WTC11 (cell line): ENCODE measurements at regions not wholly inside any gene's neighbourhood (a gene's known extent, or its start where the extent isn't known, plus 50 kb on each side); places are given as distances from the start of the nearest gene placed in this dataset.

Experiments
- ATAC-seq: fragments of 200-7000 bp; cut with Tn5 transposase; 2 replicates; pipeline ENCODE4 v1.10.0; 2021; ENCODE audit warnings: mild to moderate bottlenecking, moderate library complexity
- CTCF ChIA-PET: fragments of 300-600 bp; sonication (Branson Sonifier 250); formaldehyde crosslinking; loops from one replicate; lab custom pipeline; 2021; ENCODE audit warnings: antibody characterized with exemption; lab: Charles Lee
- POLR2A ChIA-PET: fragments of 350-600 bp; sonication (Branson Sonifier 250); formaldehyde crosslinking; loops from one replicate; lab custom pipeline; 2021; ENCODE audit warnings: antibody characterized with exemption; lab: Charles Lee
- DNase-seq: peaks from one replicate; pipeline ENCODE4 v3.0.0; 2021; ENCODE audit warnings: low spot score
- H3K27ac Mint-ChIP-seq: 2 replicates; pipeline ENCODE4 v1.8.0; 2021; ENCODE audit warnings: mixed read lengths
- H3K27me3 Mint-ChIP-seq: 2 replicates; pipeline ENCODE4 v1.8.0; 2021; ENCODE audit warnings: low read depth, mild to moderate bottlenecking, moderate library complexity, mixed read lengths
- H3K36me3 Mint-ChIP-seq: 2 replicates; pipeline ENCODE4 v1.8.0; 2021; ENCODE audit warnings: mixed read lengths
- H3K4me1 Mint-ChIP-seq: 2 replicates; pipeline ENCODE4 v1.8.0; 2022; ENCODE audit warnings: mixed read lengths
- H3K4me3 Mint-ChIP-seq: 2 replicates; pipeline ENCODE4 v1.8.0; 2021; ENCODE audit warnings: mild to moderate bottlenecking, moderate library complexity, mixed read lengths
- H3K9me3 Mint-ChIP-seq: 2 replicates; pipeline ENCODE4 v1.8.0; 2021; ENCODE audit warnings: mixed read lengths
- CTCF ChIP-seq: fragments of 200-600 bp; IDR thresholded peaks from 2 replicates; pipeline ENCODE4 v1.8.0; 2022; ENCODE audit warnings: antibody characterized with exemption
- NR1H2 ChIP-seq: sonication (generic); formaldehyde crosslinking; IDR thresholded peaks from 2 replicates; pipeline ENCODE4 v1.9.0; 2021; ENCODE audit warnings: mild to moderate bottlenecking, moderate library complexity, missing genetic modification reagents
- TCF7 ChIP-seq: sonication (generic); formaldehyde crosslinking; IDR thresholded peaks from 2 replicates; pipeline ENCODE4 v1.8.0; 2022; ENCODE audit warnings: mild to moderate bottlenecking, low read depth, missing genetic modification reagents, moderate library complexity
- ZNF281 ChIP-seq: sonication (generic); formaldehyde crosslinking; IDR thresholded peaks from 2 replicates; pipeline ENCODE4 v1.8.0; 2023; ENCODE audit warnings: mild to moderate bottlenecking, missing genetic modification reagents
- ZNF317 ChIP-seq: sonication (generic); formaldehyde crosslinking; IDR thresholded peaks from 2 replicates; pipeline ENCODE4 v1.8.1; 2023; ENCODE audit warnings: low read depth, mild to moderate bottlenecking, moderate library complexity, missing genetic modification reagents, borderline replicate concordance
- TF ChIP-seq, protein P1 (sequence below): sonication (generic); formaldehyde crosslinking; IDR thresholded peaks from 2 replicates; pipeline ENCODE4 v1.8.0; 2022; ENCODE audit warnings: mild to moderate bottlenecking, missing genetic modification reagents
- TF ChIP-seq, protein P2 (sequence below): sonication (generic); formaldehyde crosslinking; IDR thresholded peaks from 2 replicates; pipeline ENCODE4 v1.8.0; 2023; ENCODE audit warnings: missing genetic modification reagents, mild to moderate bottlenecking, borderline replicate concordance
- TF ChIP-seq, protein P3 (sequence below): sonication (generic); formaldehyde crosslinking; IDR thresholded peaks from 2 replicates; pipeline ENCODE4 v1.8.1; 2023; ENCODE audit warnings: mild to moderate bottlenecking, missing genetic modification reagents
- TF ChIP-seq, protein P4 (sequence below): fragments of 250-450 bp; sonication (Bioruptor Pico); IDR thresholded peaks from 2 replicates; pipeline ENCODE4 v1.8.0; 2021; ENCODE audit warnings: mild to moderate bottlenecking
- TF ChIP-seq, protein P5 (sequence below): sonication (generic); formaldehyde crosslinking; IDR thresholded peaks from 2 replicates; pipeline ENCODE4 v1.8.0; 2022; ENCODE audit warnings: mild to moderate bottlenecking, missing genetic modification reagents

- TF ChIP-seq ZNF317 (no peak), TCF7 (CRISPR knock-in tag) (no peak), NR1H2 (CRISPR knock-in tag) (no peak)
- TF ChIP-seq, protein P1, sequence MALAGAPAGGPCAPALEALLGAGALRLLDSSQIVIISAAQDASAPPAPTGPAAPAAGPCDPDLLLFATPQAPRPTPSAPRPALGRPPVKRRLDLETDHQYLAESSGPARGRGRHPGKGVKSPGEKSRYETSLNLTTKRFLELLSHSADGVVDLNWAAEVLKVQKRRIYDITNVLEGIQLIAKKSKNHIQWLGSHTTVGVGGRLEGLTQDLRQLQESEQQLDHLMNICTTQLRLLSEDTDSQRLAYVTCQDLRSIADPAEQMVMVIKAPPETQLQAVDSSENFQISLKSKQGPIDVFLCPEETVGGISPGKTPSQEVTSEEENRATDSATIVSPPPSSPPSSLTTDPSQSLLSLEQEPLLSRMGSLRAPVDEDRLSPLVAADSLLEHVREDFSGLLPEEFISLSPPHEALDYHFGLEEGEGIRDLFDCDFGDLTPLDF (CRISPR knock-in tag): no peak
- TF ChIP-seq, protein P2, sequence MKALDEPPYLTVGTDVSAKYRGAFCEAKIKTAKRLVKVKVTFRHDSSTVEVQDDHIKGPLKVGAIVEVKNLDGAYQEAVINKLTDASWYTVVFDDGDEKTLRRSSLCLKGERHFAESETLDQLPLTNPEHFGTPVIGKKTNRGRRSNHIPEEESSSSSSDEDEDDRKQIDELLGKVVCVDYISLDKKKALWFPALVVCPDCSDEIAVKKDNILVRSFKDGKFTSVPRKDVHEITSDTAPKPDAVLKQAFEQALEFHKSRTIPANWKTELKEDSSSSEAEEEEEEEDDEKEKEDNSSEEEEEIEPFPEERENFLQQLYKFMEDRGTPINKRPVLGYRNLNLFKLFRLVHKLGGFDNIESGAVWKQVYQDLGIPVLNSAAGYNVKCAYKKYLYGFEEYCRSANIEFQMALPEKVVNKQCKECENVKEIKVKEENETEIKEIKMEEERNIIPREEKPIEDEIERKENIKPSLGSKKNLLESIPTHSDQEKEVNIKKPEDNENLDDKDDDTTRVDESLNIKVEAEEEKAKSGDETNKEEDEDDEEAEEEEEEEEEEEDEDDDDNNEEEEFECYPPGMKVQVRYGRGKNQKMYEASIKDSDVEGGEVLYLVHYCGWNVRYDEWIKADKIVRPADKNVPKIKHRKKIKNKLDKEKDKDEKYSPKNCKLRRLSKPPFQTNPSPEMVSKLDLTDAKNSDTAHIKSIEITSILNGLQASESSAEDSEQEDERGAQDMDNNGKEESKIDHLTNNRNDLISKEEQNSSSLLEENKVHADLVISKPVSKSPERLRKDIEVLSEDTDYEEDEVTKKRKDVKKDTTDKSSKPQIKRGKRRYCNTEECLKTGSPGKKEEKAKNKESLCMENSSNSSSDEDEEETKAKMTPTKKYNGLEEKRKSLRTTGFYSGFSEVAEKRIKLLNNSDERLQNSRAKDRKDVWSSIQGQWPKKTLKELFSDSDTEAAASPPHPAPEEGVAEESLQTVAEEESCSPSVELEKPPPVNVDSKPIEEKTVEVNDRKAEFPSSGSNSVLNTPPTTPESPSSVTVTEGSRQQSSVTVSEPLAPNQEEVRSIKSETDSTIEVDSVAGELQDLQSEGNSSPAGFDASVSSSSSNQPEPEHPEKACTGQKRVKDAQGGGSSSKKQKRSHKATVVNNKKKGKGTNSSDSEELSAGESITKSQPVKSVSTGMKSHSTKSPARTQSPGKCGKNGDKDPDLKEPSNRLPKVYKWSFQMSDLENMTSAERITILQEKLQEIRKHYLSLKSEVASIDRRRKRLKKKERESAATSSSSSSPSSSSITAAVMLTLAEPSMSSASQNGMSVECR (CRISPR knock-in tag): no peak
- TF ChIP-seq, protein P3, sequence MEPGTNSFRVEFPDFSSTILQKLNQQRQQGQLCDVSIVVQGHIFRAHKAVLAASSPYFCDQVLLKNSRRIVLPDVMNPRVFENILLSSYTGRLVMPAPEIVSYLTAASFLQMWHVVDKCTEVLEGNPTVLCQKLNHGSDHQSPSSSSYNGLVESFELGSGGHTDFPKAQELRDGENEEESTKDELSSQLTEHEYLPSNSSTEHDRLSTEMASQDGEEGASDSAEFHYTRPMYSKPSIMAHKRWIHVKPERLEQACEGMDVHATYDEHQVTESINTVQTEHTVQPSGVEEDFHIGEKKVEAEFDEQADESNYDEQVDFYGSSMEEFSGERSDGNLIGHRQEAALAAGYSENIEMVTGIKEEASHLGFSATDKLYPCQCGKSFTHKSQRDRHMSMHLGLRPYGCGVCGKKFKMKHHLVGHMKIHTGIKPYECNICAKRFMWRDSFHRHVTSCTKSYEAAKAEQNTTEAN (CRISPR knock-in tag): no peak
- TF ChIP-seq, all 79 proteins: peak for 0
- Mint-ChIP-seq H3K27ac (no peak overlapping the region), H3K36me3 (no peaks in the 10 kb centered on the region), H3K4me3 (no peak overlapping the region), H3K27me3 (peaks cover 23% of the 10 kb centered on the region), H3K4me1 (no peaks in the 10 kb centered on the region), H3K9me3 (no peaks in the 10 kb centered on the region)
- ATAC-seq (no peak), DNase-seq (no peak)
- CTCF ChIA-PET: no interaction called here
- POLR2A ChIA-PET: no interaction called here
These were observed 404.5 kb upstream of the ASIC2 start for GRCh38 chr17:33697557-33697956.

- ATAC-seq (no peak), DNase-seq (no peak)
- Mint-ChIP-seq H3K27ac (no peak overlapping the region), H3K36me3 (peaks cover 4% of the 10 kb centered on the region; the same call in 1 of the 2 replicates), H3K27me3 (peaks cover 23% of the 10 kb centered on the region), H3K4me1 (no peaks in the 10 kb centered on the region), H3K4me3 (no peak overlapping the region), H3K9me3 (peaks cover 6% of the 10 kb centered on the region)
- TF ChIP-seq ZNF281 (CRISPR knock-in tag) (no peak), CTCF (no peak)
- TF ChIP-seq, protein P2 (CRISPR knock-in tag): no peak
- TF ChIP-seq, protein P3 (CRISPR knock-in tag): no peak
- TF ChIP-seq, protein P4, sequence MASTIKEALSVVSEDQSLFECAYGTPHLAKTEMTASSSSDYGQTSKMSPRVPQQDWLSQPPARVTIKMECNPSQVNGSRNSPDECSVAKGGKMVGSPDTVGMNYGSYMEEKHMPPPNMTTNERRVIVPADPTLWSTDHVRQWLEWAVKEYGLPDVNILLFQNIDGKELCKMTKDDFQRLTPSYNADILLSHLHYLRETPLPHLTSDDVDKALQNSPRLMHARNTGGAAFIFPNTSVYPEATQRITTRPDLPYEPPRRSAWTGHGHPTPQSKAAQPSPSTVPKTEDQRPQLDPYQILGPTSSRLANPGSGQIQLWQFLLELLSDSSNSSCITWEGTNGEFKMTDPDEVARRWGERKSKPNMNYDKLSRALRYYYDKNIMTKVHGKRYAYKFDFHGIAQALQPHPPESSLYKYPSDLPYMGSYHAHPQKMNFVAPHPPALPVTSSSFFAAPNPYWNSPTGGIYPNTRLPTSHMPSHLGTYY: no peak
- TF ChIP-seq, protein P5, sequence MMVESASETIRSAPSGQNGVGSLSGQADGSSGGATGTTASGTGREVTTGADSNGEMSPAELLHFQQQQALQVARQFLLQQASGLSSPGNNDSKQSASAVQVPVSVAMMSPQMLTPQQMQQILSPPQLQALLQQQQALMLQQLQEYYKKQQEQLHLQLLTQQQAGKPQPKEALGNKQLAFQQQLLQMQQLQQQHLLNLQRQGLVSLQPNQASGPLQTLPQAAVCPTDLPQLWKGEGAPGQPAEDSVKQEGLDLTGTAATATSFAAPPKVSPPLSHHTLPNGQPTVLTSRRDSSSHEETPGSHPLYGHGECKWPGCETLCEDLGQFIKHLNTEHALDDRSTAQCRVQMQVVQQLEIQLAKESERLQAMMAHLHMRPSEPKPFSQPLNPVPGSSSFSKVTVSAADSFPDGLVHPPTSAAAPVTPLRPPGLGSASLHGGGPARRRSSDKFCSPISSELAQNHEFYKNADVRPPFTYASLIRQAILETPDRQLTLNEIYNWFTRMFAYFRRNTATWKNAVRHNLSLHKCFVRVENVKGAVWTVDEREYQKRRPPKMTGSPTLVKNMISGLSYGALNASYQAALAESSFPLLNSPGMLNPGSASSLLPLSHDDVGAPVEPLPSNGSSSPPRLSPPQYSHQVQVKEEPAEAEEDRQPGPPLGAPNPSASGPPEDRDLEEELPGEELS (CRISPR knock-in tag): no peak
- ChIA-PET CTCF (interaction anchor here (1.7 kb wide), 1 partner anchor 50 kb away, joined by 3 read pairs; no protein-coding TSS in a partner anchor), POLR2A (no interaction called here)
These were observed 408.8 kb upstream of the ASIC2 start for GRCh38 chr17:33701910-33702309.
